H9 (cell line): ENCODE measurements at regions not wholly inside any gene's neighbourhood (a gene's known extent, or its start where the extent isn't known, plus 50 kb on each side); places are given as distances from the start of the nearest gene placed in this dataset.
"Not testable (repeated sequence)": the region's sequence is repeated elsewhere in the genome, so short reads cannot be mapped to it uniquely, and the experiment has no call there.

ENCODE experiments used
- DNase-seq: peaks from one replicate; pipeline ENCODE4 v3.0.0-alpha.2; 2017
- H2AFZ ChIP-seq: one replicate; pipeline ENCODE4 v1.6.1; 2013; ENCODE audit warnings: mild to moderate bottlenecking, low read length, control low read depth, moderate library complexity
- H2AK5ac ChIP-seq: 2 replicates; pipeline ENCODE4 v1.6.1; 2013; ENCODE audit warnings: low read length, control low read depth, mixed read lengths; ENCODE audit not compliant: insufficient read length
- H2BK120ac ChIP-seq: one replicate; pipeline ENCODE4 v1.6.1; 2013; ENCODE audit warnings: low read depth, mild to moderate bottlenecking, low read length, control low read depth, inconsistent platforms; ENCODE audit not compliant: poor library complexity, severe bottlenecking
- H2BK12ac ChIP-seq: 2 replicates; pipeline ENCODE4 v1.6.1; 2013; ENCODE audit warnings: low read length, control low read depth, mixed read lengths, low read depth; ENCODE audit not compliant: insufficient read length
- H2BK15ac ChIP-seq: 2 replicates; pipeline ENCODE4 v1.6.1; 2013; ENCODE audit warnings: low read depth, low read length, control low read depth
- H2BK20ac ChIP-seq: one replicate; pipeline ENCODE4 v1.6.1; 2013; ENCODE audit warnings: low read depth, mild to moderate bottlenecking, low read length, control low read depth, inconsistent platforms; ENCODE audit not compliant: poor library complexity, severe bottlenecking
- H2BK5ac ChIP-seq: 2 replicates; pipeline ENCODE4 v1.6.1; 2013; ENCODE audit warnings: low read length, control low read depth, mixed read lengths; ENCODE audit not compliant: insufficient read length
- H3K14ac ChIP-seq: 2 replicates; pipeline ENCODE4 v1.6.1; 2013; ENCODE audit warnings: low read length, control low read depth; ENCODE audit not compliant: insufficient read depth
- H3K18ac ChIP-seq: 2 replicates; pipeline ENCODE4 v1.6.1; 2013; ENCODE audit warnings: low read depth, mild to moderate bottlenecking, mixed read lengths, low read length, control low read depth; ENCODE audit not compliant: insufficient read length
- H3K23ac ChIP-seq: 2 replicates; pipeline ENCODE4 v1.6.1; 2013; ENCODE audit warnings: low read length, control low read depth, mixed read lengths, low read depth; ENCODE audit not compliant: insufficient read length
- H3K23me2 ChIP-seq: 2 replicates; pipeline ENCODE4 v1.6.1; 2013; ENCODE audit warnings: low read depth, mild to moderate bottlenecking, mixed read lengths, low read length, control low read depth; ENCODE audit not compliant: insufficient read length, poor library complexity, severe bottlenecking
- H3K27ac ChIP-seq: 2 replicates; pipeline ENCODE4 v1.5.1; 2013; ENCODE audit warnings: low read length, control low read depth, mixed read lengths, low read depth; ENCODE audit not compliant: insufficient read length
- H3K27me3 ChIP-seq: 2 replicates; pipeline ENCODE4 v1.6.1; 2013; ENCODE audit warnings: low read length, control low read depth, inconsistent platforms; ENCODE audit not compliant: insufficient read depth
- H3K4ac ChIP-seq: 2 replicates; pipeline ENCODE4 v1.6.1; 2013; ENCODE audit warnings: low read depth, mild to moderate bottlenecking, control low read depth, inconsistent platforms, low read length, moderate library complexity
- H3K4me1 ChIP-seq: 2 replicates; pipeline ENCODE4 v1.6.1; 2013; ENCODE audit warnings: low read length, control low read depth, inconsistent platforms; ENCODE audit not compliant: insufficient read depth
- H3K4me2 ChIP-seq: 2 replicates; pipeline ENCODE4 v1.6.1; 2013; ENCODE audit warnings: low read length, control low read depth, mixed read lengths; ENCODE audit not compliant: insufficient read length, insufficient read depth
- H3K56ac ChIP-seq: 2 replicates; pipeline ENCODE4 v1.6.1; 2013; ENCODE audit warnings: low read depth, mild to moderate bottlenecking, mixed read lengths, low read length, control low read depth; ENCODE audit not compliant: insufficient read length
- H3K79me1 ChIP-seq: 2 replicates; pipeline ENCODE4 v1.6.1; 2013; ENCODE audit warnings: low read depth, mild to moderate bottlenecking, moderate library complexity, low read length, control low read depth, inconsistent platforms; ENCODE audit not compliant: insufficient read depth, poor library complexity, severe bottlenecking
- H3K79me2 ChIP-seq: 2 replicates; pipeline ENCODE4 v1.6.1; 2013; ENCODE audit warnings: low read length, control low read depth, inconsistent platforms; ENCODE audit not compliant: insufficient read depth
- H3K9ac ChIP-seq: 2 replicates; pipeline ENCODE4 v1.6.1; 2013; ENCODE audit warnings: low read length, control low read depth, mixed read lengths; ENCODE audit not compliant: insufficient read length; ENCODE audit errors: extremely low read depth
- H3K9me3 ChIP-seq: one replicate; pipeline ENCODE4 v1.6.1; 2013; ENCODE audit warnings: low read depth, low read length, inconsistent platforms; ENCODE audit not compliant: control insufficient read depth
- H3T11ph ChIP-seq: one replicate; pipeline ENCODE4 v1.6.1; 2013; ENCODE audit warnings: mild to moderate bottlenecking, low read length, control low read depth, inconsistent platforms
- H4K20me1 ChIP-seq: one replicate; pipeline ENCODE4 v1.6.1; 2013; ENCODE audit not compliant: control insufficient read depth, insufficient read length, insufficient read depth
- H4K5ac ChIP-seq: 2 replicates; pipeline ENCODE4 v1.6.1; 2013; ENCODE audit warnings: low read depth, mild to moderate bottlenecking, mixed read lengths, low read length, control low read depth; ENCODE audit not compliant: insufficient read length
- H4K8ac ChIP-seq: replicated peaks from 2 replicates; pipeline ENCODE4 v1.6.1; 2013; ENCODE audit warnings: low read length, control low read depth, mixed read lengths, low read depth; ENCODE audit not compliant: insufficient read length
- H4K91ac ChIP-seq: 2 replicates; pipeline ENCODE4 v1.6.1; 2013; ENCODE audit warnings: low read depth, mild to moderate bottlenecking, moderate library complexity, mixed read lengths, low read length, control low read depth; ENCODE audit not compliant: insufficient read length
- H3K27ac Mint-ChIP-seq, 3 experiments: 2 replicates in 2 of 3; 3 replicates in 1 of 3; pipeline ENCODE4 v1.8.0; 2020 to 2021; ENCODE audit warnings: mixed read lengths in 3 of 3, mild to moderate bottlenecking in 1 of 3, moderate library complexity in 1 of 3
- H3K27me3 Mint-ChIP-seq: 2 replicates; pipeline ENCODE4 v1.8.0; 2021; ENCODE audit warnings: low read depth, mild to moderate bottlenecking, moderate library complexity, mixed read lengths
- H3K36me3 Mint-ChIP-seq, 3 experiments: 2 replicates in 2 of 3; 3 replicates in 1 of 3; pipeline ENCODE4 v1.8.0; 2020 to 2021; ENCODE audit warnings: low read depth in 3 of 3, mixed read lengths in 3 of 3; ENCODE audit not compliant: insufficient read depth in 1 of 3
- H3K4me1 Mint-ChIP-seq, 2 experiments: 2 replicates each; pipeline ENCODE4 v1.8.0; 2020; ENCODE audit warnings: mixed read lengths in 2 of 2
- H3K4me3 Mint-ChIP-seq, 2 experiments: 2 replicates in 1 of 2; 3 replicates in 1 of 2; pipeline ENCODE4 v1.8.0; 2020 to 2021; ENCODE audit warnings: mild to moderate bottlenecking in 2 of 2, mixed read lengths in 2 of 2, moderate library complexity in 1 of 2
- H3K9me3 Mint-ChIP-seq, 2 experiments: 2 replicates in 1 of 2; 3 replicates in 1 of 2; pipeline ENCODE4 v1.8.0; 2020; ENCODE audit warnings: mild to moderate bottlenecking in 2 of 2, mixed read lengths in 2 of 2, moderate library complexity in 1 of 2
- WGBS: extraction: QIAGEN DNeasy Blood & Tissue Kit; methylation state at CpG from one replicate; pipeline ENCODE4 v1.1.7; 2013; ENCODE audit warnings: missing lambda C conversion rate, low lambda C conversion rate, mixed read lengths; ENCODE audit not compliant: insufficient read length; ENCODE audit errors: extremely low coverage; 5-methylcytosine and 5-hydroxymethylcytosine counted together

GRCh38 chr1:148397516-148397915 is 85.6 kb downstream of the PPIAL4G start:
- not testable (repeated sequence) for H3K9ac ChIP-seq, DNase-seq, H4K8ac ChIP-seq, H3T11ph ChIP-seq, H4K20me1 ChIP-seq, H3K56ac ChIP-seq, H2BK20ac ChIP-seq, H2BK5ac ChIP-seq, H3K23me2 ChIP-seq, H3K27me3 Mint-ChIP-seq, H3K4me1 ChIP-seq, H3K79me2 ChIP-seq, H3K18ac ChIP-seq, H3K36me3 Mint-ChIP-seq, H2AFZ ChIP-seq, H3K4me3 Mint-ChIP-seq, H4K91ac ChIP-seq, H3K27ac Mint-ChIP-seq, H3K27ac ChIP-seq, H3K14ac ChIP-seq, H3K9me3 Mint-ChIP-seq, H3K9me3 ChIP-seq, H3K4me2 ChIP-seq, H3K23ac ChIP-seq, H3K27me3 ChIP-seq, H2BK15ac ChIP-seq, H2BK12ac ChIP-seq, H3K79me1 ChIP-seq, H3K4ac ChIP-seq, H4K5ac ChIP-seq, H2AK5ac ChIP-seq, H2BK120ac ChIP-seq
- WGBS: no CpG with 5 or more reads among the region's 1 CpG
- H3K4me1 Mint-ChIP-seq: peaks cover 13% of the 10 kb centered on the region in 2 experiments

DNA sequence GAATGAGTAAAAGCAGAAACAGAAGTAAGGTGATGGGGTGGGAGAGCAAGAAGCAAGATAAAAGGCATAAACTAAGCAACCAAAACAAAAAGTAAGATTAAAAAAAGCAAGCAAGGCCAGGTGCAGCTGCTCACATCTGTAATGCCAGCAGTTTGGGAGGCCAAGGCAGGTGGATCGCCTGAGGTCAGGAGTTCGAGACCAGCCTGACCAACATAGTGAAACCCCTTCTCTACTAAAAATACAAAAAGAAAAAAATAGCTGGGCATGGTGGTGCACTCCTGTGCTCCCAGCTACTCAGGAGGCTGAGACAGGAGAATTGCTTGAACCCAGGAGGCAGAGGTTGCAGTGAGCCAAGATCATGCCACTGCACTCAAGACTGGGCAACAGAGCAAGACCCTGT is 90.6 kb downstream of the PPIAL4G start:
- not testable (repeated sequence) for H2BK20ac ChIP-seq, H3K79me1 ChIP-seq, H3K4ac ChIP-seq, H4K8ac ChIP-seq, H3K27me3 Mint-ChIP-seq, H3T11ph ChIP-seq, H3K14ac ChIP-seq, H3K79me2 ChIP-seq, H3K4me2 ChIP-seq, H3K18ac ChIP-seq, H2BK15ac ChIP-seq, H2AK5ac ChIP-seq, H3K4me3 Mint-ChIP-seq, H3K9me3 ChIP-seq, DNase-seq, H3K23ac ChIP-seq, H3K23me2 ChIP-seq, H4K91ac ChIP-seq, H2BK12ac ChIP-seq, H2BK5ac ChIP-seq, H3K27me3 ChIP-seq, H3K4me1 ChIP-seq, H3K36me3 Mint-ChIP-seq, H3K9ac ChIP-seq, H3K9me3 Mint-ChIP-seq, H3K56ac ChIP-seq, H4K5ac ChIP-seq, H2BK120ac ChIP-seq, H2AFZ ChIP-seq, H3K27ac ChIP-seq, H4K20me1 ChIP-seq
- peak overlapping the region in 1 of 3 experiments; percentile 1; a peak in 1 of 7 replicates for H3K27ac Mint-ChIP-seq
- WGBS: no CpG with 5 or more reads among the region's 2 CpGs
- H3K4me1 Mint-ChIP-seq: peaks cover 15 to 16% of the 10 kb centered on the region in 2 experiments
